ENCODE measurements at regions not wholly inside any gene's neighbourhood (a gene's known extent, or its start where the extent isn't known, plus 50 kb on each side); places are given as distances from the start of the nearest gene placed in this dataset.

GRCh38 chr4:79059631-79060399, 120.6 kb upstream of the PAQR3 start:
- intact Hi-C loops (cut with DNase I) = no loop called here
- no peaks in the 10 kb centered on the region for H3K9me3 ChIP-seq
- no peaks in the 10 kb centered on the region for H3K27me3 ChIP-seq
- H3K4me1 ChIP-seq = no peaks in the 10 kb centered on the region
- no peaks in the 10 kb centered on the region for H3K36me3 ChIP-seq
- H3K27ac ChIP-seq = no peak overlapping the region
- no peak overlapping the region for H3K4me3 ChIP-seq
- no peak for TF ChIP-seq CTCF (IDR thresholded peaks at IDR 0.05)
- no peak for DNase-seq (ENCODE audit: low spot score in 2 of 2)

- H3K36me3 ChIP-seq = no peaks in the 10 kb centered on the region
- no peak for TF ChIP-seq CTCF (IDR thresholded peaks at IDR 0.05)
- intact Hi-C loops (cut with DNase I) = no loop called here
- H3K27ac ChIP-seq = no peak overlapping the region
- H3K9me3 ChIP-seq = no peaks in the 10 kb centered on the region
- H3K4me1 ChIP-seq = no peaks in the 10 kb centered on the region
- no peak for DNase-seq (ENCODE audit: low spot score in 2 of 2)
- H3K27me3 ChIP-seq = no peaks in the 10 kb centered on the region
- H3K4me3 ChIP-seq = no peak overlapping the region
Observed at GRCh38 chr4:79057772-79058171, 118.5 kb upstream of the PAQR3 start.

GRCh38 chr4:79053754-79054153, 114.5 kb upstream of the PAQR3 start:
- no peaks in the 10 kb centered on the region for H3K36me3 ChIP-seq
- intact Hi-C loops (cut with DNase I) = no loop called here

GRCh38 chr4:79050541-79050880, 111.3 kb upstream of the PAQR3 start:
- no peaks in the 10 kb centered on the region for H3K27me3 ChIP-seq
- TF ChIP-seq CTCF (IDR thresholded peaks at IDR 0.05) = no peak
- no peaks in the 10 kb centered on the region for H3K36me3 ChIP-seq
- H3K4me3 ChIP-seq = no peak overlapping the region
- no peak overlapping the region for H3K27ac ChIP-seq
- no peak for DNase-seq (ENCODE audit: low spot score in 2 of 2)
- H3K9me3 ChIP-seq = no peaks in the 10 kb centered on the region
- intact Hi-C loops (cut with DNase I) = no loop called here
- peaks cover 0 to 3% of the 10 kb centered on the region in 2 donors for H3K4me1 ChIP-seq

More at GRCh38 chr4:79053754-79054153, 114.5 kb upstream of the PAQR3 start:
- no peaks in the 10 kb centered on the region for H3K27me3 ChIP-seq
- TF ChIP-seq CTCF (IDR thresholded peaks at IDR 0.05) = no peak
- no peaks in the 10 kb centered on the region for H3K4me1 ChIP-seq
- H3K4me3 ChIP-seq = no peak overlapping the region
- no peaks in the 10 kb centered on the region for H3K9me3 ChIP-seq
- DNase-seq (ENCODE audit: low spot score in 2 of 2) = no peak
- no peak overlapping the region for H3K27ac ChIP-seq

GRCh38 chr4:79049840-79050540, 110.8 kb upstream of the PAQR3 start:
- H3K4me3 ChIP-seq = no peak overlapping the region
- TF ChIP-seq CTCF (IDR thresholded peaks at IDR 0.05) = no peak
- no peaks in the 10 kb centered on the region for H3K36me3 ChIP-seq
- DNase-seq (ENCODE audit: low spot score in 2 of 2) = no peak
- no peaks in the 10 kb centered on the region for H3K27me3 ChIP-seq
- intact Hi-C loops (cut with DNase I) = loop anchor here (10.0 kb wide), 1 partner anchor 95 kb away; no protein-coding TSS in a partner anchor
- H3K4me1 ChIP-seq = peaks cover 0 to 3% of the 10 kb centered on the region in 2 donors
- H3K27ac ChIP-seq = no peak overlapping the region
- no peaks in the 10 kb centered on the region for H3K9me3 ChIP-seq

All from ascending aorta (tissue), 2 donors.